Right kidney (tissue), 1 donor: ENCODE measurements at regions not wholly inside any gene's neighbourhood (a gene's known extent, or its start where the extent isn't known, plus 50 kb on each side); places are given as distances from the start of the nearest gene placed in this dataset.

Experiments used
- DNase-seq: peaks from one replicate; pipeline ENCODE4 v3.0.0-alpha.2; 2016

DNA sequence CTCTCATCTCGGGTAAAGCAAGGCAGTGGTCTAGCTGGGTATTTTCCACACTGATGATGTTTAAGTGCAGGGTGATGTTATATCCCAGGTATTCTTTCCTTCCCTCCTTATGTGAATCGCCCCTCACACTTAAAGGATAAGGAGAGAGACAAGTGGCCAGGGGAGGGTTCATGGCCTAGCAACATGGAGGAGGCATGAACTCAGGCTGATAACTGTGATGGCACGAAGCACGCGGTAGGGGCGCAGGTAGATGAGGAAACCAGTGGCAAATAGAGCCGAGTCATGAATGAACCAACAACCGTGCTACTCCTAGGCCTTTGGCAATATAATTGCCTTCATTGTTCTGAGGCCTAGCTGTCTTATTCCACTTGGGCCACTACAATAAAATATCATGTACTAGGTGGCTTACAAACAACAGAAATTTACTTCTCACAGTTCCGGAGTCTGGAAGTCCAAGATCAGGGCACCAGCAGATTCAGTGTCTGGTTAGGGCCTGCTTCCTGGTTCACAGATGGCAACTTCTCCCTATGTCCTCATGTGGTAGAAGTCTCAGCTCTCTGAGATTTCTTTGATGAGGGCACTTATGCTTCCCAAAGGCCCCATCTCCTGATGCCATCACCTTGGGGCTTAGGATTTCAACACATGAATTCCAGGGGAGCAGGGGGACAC is 56.0 kb upstream of the PIK3CG start:
- no peak for DNase-seq

DNA sequence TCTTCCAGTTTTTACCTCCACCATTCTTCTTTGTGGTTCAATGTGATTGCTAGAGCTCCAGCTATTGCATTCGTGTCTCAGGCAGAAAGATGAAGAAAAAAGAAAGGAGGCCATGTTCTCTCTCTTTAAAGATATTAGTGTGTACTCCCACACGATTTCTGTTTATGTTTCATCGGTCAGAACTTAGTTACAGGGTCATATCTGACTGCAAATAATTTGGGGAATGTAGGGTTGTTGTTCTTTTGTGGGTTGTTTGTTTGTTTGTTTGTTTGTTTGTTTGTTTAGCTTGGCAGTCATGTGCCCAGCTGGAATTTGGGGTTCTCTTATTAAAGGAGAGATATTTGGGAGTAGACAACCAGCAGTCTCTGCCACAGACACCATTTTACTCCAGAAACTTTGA is 53.6 kb upstream of the PIK3CG start:
- no peak for DNase-seq

DNA sequence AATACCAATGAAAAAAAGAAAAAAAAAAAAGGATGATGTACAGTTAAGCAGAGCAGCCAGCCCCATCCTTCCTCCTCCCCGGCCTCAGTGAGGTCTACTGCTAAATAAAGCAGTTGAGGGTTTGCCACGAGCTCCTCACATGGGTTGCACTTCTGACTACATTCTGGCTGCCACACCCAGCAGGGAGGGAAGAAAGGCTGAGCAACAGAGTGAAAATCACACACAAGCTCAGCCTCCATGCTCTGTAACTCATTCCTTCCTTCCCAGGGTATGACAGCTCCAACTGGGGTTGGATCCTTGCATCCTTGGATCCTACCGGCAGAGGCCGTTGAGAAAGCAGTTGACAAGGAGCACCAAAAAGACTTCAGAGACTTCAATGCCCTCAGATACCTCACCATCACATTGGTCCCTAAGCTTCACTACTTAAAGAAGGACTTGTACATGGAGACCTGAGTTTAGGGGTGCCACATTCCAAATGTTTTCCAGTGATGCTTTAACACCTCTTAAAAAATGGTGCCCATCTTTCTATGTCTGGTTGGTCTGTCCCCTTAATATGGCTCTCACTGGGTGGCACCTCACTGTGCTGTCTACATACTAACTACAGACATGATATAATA is 52.9 kb upstream of the PIK3CG start:
- no peak for DNase-seq

DNA sequence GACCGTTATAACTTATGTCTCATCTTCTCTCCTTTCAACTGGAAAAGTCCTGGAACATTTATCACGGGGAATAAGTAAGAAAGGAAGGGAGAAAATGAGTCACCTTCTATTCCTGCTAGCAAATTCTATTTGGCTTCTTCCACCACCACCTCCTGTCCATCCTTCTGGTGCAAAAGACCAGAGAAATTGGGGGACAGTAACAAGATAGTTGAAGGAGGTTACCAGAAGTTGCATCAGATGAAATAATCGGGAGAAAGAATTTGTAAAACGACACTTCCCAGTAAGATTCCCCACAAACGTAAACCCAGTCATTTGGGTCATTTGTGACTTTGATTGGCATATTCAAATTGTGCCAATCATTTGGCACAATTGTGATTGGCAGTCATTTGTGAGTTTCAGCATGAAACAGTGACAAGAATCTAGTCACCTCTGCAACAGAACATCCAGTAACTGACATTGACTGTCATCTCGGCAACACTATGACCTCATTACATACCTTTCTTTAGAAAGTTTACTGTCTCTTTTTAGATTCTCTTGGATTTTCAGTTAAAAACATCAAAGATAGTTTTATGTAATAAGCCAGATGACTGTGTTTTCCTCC is 51.3 kb upstream of the PIK3CG start:
- no peak for DNase-seq

DNA sequence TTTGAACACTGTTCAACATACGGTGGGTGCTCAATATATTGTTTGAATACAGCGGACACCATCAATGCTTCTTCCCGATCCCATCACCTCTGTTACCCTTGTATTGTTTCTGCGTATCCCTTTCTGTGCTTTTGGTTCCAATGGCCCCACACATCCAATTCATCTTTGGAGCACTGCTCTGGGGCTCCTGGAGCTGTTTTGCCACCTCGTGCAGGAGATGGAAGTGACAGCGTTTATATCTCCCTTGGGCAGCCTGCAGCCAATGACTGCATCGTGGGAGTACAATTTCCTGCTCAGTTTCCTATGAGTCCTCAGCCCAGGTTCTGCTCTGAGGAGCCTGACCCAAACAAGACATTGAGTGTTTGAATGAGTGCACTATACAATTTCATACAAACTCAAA is 50.2 kb upstream of the PIK3CG start:
- DNase-seq, result no peak
